Effector CD4-positive, alpha-beta T cell (primary cell): ENCODE measurements at regions not wholly inside any gene's neighbourhood (a gene's known extent, or its start where the extent isn't known, plus 50 kb on each side); places are given as distances from the start of the nearest gene placed in this dataset.

Source experiments
- DNase-seq: peaks from one replicate; pipeline ENCODE4 v3.0.0-alpha.2; 2020

DNA sequence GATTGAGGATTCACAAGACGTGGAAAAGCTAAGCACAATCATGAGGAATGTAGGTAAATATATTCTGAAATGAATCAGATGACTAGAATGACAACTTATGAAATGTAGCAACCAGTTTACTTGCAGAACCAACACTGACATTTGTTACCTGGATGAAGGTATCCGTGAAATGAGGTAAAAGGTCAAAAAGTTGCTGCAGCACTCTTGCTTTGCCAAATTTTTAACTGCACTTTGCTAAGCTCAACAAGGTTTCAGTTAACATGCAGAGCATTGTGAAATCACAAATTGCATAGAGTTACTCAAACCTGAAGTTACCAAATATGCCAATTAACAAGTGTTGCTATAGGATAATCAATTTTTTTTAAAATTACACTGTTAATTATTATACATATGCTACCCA lies 1280.1 kb downstream of the KCNT2 start:
- no peak for DNase-seq

DNA sequence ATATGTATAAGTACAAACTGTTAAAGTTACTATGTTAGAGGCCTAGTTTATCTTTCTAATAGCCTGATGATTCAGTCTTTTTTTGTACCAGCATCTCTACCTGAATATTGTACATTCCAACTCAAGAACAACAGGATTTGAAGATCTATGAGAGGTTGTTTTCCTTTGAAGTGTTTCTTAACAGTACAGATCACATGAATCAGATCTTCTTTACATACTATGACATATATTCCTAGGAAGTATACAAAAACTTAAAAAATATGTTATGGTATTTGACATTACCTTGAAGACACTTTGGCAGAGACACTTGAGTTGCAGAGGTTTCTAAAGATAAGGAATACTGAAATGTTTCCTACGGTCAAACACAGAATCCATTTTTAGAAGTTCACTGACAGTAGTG lies 1280.9 kb downstream of the KCNT2 start:
- no peak for DNase-seq

DNA sequence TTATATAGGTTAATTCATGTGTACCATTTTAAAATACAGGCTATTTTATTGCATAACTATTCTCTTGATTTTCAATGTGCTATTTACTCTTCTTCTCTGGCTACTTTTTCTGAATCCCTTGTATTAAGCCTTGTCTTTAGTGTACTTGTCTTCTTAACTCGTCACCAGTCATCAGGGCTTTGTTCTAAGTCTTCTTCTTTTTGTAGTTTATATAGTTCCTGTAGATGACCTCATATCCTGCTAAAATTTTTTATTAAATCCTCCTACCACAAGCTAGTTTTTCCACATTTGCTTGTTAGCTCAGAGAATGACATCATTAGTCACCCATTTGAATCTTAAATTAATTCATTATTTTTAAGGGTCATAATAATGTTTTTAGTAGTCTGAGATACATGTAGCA lies 1281.9 kb downstream of the KCNT2 start:
- DNase-seq, result no peak

DNA sequence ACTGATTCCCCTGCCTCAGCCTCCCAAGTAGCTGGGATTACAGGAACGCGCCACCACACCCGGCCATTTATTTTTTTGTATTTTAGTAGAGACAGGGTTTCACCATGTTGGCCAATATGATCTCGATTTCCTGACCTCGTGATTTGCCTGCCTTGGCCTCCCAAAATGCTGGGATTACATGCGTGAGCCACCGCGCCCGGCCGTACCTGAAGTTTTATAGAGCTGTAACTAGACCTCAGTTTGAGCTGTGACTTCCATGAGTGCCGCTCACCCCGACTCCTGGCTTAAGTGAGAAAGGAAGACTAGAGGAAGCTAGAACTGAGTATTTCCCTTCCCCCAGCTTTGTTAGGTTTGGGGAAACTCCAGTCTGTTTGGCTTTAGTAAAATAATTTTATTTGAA lies 1283.1 kb downstream of the KCNT2 start:
- DNase-seq, result no peak

DNA sequence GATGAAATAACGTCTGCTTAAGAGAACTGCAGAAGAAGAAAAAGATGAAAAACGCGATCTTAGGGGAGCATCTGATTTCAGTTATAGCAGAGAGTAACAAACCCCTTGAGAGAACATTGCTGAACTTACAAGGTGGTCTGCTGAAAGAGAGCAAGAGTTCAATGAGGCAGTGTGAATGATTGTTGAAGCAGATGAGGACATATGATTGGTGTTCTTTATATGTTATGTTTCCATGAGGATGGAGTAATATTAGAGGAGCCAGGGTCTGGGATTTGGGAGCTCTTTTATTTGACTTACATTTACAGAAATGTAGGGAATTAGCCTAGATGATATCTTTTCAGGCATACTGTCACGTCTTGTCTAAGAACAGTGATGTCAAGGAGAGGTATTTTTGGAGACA lies 1302.0 kb downstream of the KCNT2 start:
- DNase-seq, result no peak

DNA sequence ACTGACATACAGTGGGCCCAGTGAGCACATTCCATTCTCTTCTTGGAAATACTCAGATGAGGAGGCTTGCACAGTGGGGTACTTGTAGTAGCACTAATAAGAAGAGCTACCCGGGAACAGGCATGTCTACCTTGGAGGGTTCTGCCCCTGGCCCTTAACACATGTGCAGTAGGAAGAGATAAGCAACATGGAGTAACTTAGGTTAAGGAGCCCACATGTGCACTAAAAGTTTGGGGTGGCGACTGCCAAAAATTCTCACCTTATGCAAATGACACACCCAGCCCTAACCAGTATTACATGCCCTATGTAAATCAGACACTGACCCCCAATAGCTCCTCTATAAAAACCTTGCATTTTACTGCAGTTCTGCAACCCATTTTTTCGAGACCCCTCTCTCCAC lies 1313.3 kb downstream of the KCNT2 start:
- DNase-seq, result no peak

DNA sequence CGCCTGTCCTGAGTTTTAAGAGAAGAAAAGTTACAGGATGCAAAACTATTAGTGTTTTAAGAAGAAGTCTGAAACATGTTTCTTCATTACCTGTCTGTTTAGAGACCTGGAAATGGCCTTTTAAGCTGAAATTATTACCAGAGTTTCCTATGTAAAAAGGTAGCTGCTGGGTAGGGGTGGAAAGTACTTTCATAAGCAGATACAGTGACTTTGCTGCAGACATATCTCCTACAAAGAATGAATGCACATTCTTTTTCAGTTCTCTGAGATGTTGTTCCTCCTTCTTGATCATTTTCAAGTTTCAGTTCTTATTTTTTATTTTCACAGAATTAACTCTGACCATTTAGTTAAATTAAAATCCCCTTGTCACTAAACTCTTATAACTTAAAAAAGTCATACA lies 1329.6 kb downstream of the KCNT2 start:
- no peak for DNase-seq

DNA sequence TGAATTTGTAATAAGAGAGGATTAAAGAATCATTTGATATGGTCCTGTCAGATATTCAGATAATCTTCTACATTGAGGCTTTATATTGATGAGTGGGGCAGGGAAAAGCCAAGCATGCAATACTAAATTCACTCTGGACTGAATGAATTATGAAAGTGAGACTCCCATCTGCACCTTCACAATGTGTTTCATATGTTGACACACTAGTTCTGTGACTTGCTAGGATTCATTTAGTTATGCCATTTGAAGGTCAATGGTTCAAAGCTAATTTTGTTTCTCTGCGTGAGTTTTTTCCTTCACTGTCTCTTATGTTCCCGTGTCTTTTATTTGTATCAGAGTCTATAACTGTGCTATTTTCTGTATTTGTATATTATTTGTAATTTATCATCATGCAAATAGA lies 1332.5 kb downstream of the KCNT2 start:
- DNase-seq, result no peak

DNA sequence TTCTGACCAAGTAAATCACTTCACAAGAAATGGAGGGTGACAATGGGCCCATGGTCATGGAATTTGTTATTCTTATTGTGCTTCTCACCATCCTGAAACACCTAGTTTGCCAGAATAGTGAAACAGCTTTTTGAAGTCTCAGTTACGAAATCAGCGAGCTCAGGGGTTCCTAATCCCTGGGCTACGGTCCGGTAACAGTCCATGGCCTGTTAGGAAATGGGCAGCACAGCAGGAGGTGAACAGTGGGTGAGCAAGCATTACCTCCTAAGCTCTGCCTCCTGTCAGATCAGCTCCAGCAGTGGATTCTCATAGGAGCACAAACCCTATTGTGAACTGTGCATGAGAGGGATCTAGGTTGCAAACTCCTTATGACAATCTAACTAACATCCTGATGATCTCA lies 1356.3 kb downstream of the KCNT2 start:
- no peak for DNase-seq

DNA sequence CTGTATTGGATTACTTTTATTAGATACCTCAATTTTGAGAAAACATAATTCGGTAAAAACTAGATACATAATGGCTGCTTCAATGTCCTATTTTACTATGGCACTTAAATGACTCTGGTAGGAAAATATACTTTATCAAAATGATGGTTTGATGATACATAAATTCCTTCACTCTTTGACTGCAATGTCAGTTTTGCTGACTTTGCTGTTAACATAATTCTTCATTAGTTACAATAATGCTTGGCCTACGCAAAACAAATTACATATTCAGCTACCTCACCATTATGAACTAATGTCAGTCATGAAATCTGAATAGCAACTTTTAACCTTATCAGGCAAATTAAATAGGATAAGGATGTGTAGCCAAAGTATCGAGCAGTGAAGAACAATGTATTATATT lies 1364.7 kb downstream of the KCNT2 start:
- DNase-seq, result no peak

DNA sequence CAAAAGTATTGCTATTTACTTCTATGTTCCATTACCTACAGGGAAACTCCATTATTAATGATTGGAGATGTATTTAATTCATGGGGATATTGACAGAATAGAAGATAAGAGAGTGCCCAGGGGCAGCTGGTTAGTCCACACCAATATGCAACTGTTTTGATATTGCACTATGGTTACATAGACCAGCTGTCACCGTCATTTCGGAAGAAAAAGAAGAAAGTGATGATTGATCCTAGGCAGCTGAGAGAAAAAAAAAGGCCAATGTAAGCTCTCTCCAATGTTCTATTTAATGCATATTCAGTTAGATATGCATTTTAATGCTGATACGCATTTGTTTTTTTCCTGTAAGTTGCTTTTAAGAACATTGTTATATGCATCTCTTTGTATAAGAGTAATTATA lies 1367.2 kb downstream of the KCNT2 start:
- no peak for DNase-seq

DNA sequence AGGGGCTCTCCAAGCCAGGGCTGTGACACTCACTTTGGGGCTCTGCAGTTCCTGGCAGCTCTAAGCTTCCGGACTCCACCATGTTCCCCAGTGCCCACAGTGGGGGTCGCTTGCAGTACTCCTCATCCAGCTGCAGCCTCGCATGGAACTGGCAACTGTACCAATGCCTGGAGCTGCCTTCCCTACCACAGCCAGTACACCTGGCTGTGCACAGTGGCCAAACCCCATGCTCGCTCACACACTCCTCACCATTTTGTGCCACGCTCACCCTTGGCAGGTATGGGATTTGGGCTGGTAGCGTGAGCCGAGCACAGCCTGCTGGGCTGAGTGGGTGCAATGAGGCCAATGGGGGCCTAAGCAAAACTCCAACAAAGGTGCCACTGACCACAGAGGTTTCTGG lies 1369.9 kb downstream of the KCNT2 start:
- DNase-seq, result no peak

DNA sequence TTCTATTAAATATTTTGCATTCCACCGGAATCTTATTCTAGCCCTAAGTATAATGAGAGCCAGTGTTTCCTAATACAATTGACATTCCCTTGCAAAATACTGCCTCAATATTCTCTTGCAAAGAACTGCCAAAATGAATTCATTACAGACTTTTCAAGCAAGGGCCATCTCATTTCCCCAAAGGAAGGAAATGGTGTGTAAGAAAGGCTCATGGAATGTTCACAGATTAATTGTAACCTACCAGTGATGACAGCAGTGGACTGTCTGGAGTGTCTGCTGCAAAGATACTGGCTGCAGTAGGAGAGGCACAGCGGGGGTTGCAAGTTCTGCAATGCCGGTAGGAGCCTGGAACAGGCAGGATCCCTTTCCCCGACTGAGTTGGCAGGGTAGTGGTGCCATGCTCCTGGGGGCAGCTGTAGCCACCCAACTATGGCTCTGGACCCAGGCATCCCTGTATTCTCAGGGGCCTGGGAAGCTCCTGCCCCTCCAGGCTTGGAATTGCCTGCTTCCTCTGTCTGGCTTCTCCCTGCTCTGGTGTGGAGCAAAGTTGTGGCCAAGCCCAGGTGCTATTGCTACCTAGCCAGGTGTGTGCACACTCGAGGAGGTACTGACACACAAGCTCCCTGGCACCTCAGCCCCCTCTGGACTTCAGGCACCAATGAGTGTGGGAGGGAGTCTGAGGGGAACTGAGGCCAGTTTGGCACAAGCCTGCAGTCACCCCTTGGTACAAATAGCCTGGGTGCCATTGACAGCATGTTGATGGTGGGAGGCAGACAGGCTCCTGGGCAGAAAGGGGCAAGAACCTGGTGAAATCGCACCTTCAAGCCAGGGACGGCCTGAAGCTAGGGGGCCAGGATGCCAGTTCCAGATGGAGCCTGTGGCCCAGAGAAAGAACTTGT lies 1371.0 kb downstream of the KCNT2 start:
- no peak for DNase-seq

DNA sequence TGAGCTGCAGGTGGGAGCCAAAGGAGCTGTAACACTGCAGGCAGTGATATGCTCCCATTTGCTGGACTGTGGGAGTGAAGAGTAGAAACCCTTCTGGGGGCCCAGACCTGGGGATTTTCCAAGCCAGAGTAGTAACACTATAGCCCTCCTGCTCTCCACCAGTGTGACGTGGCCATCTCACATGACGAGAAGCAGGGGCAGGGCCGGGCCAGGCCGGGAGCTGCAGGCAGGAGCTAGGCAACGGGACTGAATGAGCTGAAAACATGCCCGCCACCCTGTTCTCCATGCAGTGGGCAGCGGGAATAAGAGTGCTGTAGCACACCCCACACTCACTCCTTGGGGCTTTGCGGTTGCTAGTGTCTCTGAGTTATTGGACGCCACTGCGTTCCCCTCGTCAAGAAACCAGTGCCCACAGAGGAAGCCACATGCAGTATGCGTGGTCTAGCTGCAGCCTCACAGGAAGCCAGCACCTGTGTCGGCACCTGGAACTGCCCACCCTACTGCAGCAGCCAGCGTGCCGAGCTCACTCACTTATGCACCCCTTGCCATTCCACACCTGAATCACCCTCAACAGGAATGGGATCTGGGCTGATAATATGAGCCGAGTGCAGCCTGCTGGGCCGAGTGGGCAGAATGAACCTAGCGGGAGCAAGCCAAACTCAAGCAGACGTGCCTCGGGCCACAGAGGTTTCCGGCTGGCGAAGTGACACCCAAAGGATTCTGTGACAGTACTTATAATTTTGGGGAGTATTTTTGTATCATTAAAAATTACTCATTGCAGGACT lies 1389.6 kb downstream of the KCNT2 start:
- DNase-seq, result no peak

DNA sequence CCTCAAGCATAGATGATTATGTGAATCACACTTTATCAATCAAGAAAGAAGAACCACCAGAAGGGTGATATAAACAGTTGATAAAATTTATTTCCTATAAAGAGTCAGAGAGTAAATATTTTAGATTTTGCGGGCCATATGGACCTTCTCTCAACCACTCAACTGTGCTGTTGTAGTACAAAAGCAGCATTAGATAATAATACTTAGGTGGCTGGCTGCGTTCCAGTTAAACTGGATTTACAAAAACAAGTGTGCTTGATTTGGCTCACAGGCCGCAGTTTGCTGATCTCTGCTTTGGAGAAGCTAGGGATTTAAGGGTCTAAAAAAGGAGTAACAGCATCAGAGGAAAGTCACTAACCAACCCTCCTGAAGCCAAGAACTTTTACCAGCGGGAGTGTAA lies 1406.0 kb downstream of the KCNT2 start:
- DNase-seq, result no peak

DNA sequence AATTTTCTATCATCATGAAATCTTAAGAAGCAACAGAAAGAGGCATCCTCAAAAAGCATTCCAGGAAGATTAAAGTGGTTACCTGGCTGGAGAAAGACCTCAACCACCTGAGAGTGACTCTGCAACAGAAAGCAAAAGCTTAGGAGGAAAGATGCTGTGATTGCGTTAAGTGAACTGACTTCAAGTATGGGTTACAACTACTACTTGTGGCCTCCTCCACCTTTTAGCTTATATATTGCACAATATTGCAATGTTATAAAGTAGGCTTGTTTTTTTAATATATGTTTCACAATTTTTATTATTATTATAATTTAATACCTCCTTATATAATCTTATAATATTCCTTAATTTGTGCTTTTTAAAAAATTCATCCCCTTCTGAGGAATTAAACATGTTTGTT lies 1407.5 kb downstream of the KCNT2 start:
- DNase-seq, result no peak

DNA sequence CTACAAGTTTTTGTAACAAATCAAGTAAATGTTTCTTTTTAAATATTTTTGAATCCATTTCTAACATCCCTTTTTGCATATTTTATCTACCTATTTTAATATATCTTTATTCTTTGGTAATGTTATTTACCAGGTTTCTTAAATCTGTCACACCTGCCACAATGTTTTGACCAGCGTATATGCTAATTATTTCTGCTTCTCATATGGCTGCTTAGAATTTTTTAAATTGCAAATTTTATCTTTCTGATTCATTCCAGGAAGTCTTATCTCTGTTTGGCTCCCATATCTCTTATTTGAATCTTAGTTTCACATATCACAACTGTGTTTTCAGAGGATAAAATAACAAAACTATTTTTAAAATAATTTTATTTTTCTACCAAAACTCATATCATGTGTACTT lies 1411.1 kb downstream of the KCNT2 start:
- DNase-seq, result no peak

DNA sequence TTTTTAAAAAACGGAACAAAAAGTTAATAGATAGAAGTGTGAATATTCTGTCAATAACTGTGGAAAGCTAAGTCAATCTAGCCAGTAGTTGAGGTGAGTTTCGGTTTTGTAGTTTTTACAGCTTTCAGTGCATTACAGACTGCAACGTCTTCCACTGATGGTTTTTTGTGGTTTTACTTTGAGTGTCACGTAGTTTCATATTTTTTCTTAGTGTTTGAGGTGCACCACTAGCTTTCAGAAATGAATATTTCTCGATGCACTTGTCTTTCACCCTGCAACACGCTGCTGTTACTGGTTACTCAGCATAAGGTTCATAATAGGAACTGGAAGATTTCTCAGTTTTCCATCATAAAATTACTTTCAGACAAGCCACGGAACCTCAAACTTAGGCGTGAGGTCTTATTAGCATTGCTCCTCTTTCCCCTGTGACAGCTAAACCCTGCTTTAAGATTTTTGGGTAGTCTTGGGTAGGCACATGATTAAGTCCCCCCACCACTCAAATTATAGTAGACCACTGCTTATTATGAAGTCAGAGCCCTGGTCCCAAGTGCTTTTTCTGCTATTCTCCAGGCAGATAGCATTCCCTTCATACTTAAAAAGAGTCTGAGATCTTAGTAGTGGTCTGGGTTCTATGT lies 1412.7 kb downstream of the KCNT2 start:
- DNase-seq, result no peak

DNA sequence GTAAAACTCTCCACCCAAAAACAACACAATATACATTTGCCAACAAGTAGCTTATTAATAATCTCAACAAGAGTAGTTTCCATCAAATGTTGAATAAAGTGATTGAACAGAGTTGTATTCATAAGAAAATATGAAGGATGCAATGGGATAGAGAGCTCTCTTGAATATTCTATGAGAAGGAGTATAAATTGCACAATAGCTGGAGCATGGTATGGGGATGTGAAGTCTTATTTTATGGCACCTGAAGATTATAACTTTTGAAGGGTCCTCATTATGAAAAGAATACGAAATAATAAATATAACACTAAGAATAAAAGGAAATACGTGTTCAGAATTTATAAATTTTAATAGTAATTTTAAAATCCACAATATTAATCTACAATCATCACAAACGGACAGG lies 1415.1 kb downstream of the KCNT2 start:
- DNase-seq, result no peak

DNA sequence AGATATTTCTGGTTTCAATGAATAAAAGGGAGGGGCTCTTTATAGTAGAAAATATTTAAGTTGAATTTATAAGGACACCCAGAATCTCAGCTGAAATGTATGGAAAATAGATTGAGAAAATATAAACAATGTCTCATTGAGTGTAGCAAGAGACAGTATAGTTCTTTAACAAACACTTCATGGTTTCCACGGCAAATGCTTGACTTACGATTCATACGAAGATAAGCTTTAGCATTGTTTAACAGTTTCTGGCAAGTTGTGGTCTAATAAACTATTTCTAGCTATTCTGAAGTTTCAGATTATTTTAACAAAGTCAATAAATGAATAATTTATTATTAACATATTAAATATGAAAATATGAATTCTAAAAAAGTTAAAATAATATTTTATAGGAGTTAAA lies 1419.4 kb downstream of the KCNT2 start:
- no peak for DNase-seq

DNA sequence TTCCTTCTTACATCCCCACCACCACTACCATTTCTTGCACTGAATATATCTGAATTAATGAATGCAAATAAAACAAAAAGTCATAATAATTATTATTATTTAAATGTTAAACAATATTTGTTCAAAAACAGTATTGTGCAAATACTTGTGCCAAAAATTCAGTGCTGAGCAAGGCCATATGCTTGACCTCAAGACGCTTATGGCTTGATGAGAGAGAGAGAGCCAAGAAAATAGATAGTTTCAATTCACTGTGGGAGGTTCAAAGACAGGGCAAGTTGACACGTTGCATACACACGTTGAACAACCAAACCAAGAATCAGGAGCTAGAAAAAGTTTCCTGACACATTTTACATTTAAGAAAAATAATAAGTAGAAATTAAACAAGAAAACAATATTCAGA lies 1421.7 kb downstream of the KCNT2 start:
- no peak for DNase-seq

DNA sequence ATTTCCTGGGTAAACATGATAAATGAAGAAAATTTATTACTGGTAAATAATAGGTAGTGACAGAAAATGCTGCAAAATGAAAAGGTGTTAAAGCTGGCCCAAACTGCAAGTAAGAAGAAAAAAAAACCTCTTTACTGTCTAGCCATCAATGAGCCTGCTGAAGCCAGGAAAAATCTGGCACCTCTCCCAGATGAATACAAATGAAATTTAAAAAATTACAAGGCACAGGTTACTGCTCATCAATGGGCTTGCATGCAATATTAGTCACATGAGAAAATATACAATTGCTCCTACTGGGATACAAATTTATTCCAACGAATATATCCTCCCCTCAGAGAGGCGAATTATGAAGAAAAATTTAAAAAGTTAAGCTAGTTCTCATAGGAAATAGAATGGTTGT lies 1422.5 kb downstream of the KCNT2 start:
- DNase-seq, result no peak

DNA sequence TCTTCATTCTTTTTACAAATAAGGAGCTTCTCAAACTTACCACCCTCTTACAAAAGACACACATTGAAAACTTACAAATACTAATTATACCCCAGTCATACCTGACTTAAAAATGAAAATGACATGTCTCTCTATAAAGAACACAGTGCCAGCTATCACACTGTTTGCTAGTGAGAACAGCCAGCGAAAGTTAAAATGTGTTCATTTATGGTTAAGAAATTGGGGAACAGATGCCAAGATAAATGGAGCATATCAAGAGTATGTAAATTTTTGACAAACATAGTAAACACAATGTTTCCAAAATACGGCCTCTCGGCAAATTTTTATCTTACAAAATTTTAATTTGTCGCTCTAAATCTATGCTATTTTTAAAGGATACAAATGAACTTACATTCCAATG lies 1422.9 kb downstream of the KCNT2 start:
- DNase-seq, result no peak

DNA sequence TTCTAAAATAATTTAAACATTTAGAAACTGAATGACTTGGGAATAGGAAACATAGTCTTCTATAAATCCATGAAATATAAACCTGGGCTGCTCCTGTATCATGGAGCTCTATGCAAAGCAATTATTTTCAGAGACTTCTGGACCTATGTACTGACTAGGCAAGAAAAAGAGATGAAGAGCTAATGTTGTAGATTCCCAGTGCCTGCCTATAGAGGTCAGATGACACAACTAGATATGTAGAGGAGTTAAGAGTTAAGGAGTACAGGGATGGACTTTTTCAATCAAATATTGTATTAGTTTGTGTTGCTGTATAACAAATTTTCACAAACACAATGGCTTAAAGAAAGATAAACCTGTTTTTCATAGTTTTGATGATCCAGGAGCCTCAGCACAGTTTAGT lies 1434.5 kb downstream of the KCNT2 start:
- DNase-seq, result no peak
